CD4-positive, CD25-positive, alpha-beta regulatory T cell (primary cell): ENCODE measurements at regions not wholly inside any gene's neighbourhood (a gene's known extent, or its start where the extent isn't known, plus 50 kb on each side); places are given as distances from the start of the nearest gene placed in this dataset.

ENCODE experiments used
- ATAC-seq, 2 donors: fragments of 150-1000 bp; cut with Tn5 transposase; one replicate each; pipeline ENCODE4 v1.10.0; 2021; ENCODE audit warnings: low read depth in 2 of 2, moderate number of reproducible peaks in 2 of 2, moderate library complexity in 1 of 2
- DNase-seq, 3 donors: peaks; one replicate each; pipeline versions ENCODE4 v3.0.0 to v3.0.0-alpha.2; 2012 to 2022; ENCODE audit warnings: mixed read lengths in 1 of 3
- H3K27ac ChIP-seq: one replicate; pipeline ENCODE4 v1.7.0; 2013; ENCODE audit warnings: mild to moderate bottlenecking, low read length; ENCODE audit not compliant: insufficient read depth, poor library complexity, severe bottlenecking
- H3K27me3 ChIP-seq: one replicate; pipeline ENCODE4 v1.7.0; 2013; ENCODE audit warnings: low read length; ENCODE audit not compliant: control insufficient read depth, insufficient read depth
- H3K36me3 ChIP-seq: one replicate; pipeline ENCODE4 v1.7.0; 2013; ENCODE audit warnings: mild to moderate bottlenecking, low read length, moderate library complexity; ENCODE audit not compliant: control insufficient read depth, insufficient read depth
- H3K4me1 ChIP-seq: 2 replicates; pipeline ENCODE4 v1.7.0; 2013; ENCODE audit warnings: mild to moderate bottlenecking, low read length; ENCODE audit not compliant: insufficient read depth, control insufficient read depth, poor library complexity, severe bottlenecking
- H3K4me3 ChIP-seq: one replicate; pipeline ENCODE4 v1.7.0; 2013; ENCODE audit warnings: low read depth, mild to moderate bottlenecking, low read length, moderate library complexity
- H3K9me3 ChIP-seq, 2 experiments: 1 replicate in 1 of 2; 2 replicates in 1 of 2; pipeline ENCODE4 v1.7.0; 2013; ENCODE audit warnings: low read length in 2 of 2, mild to moderate bottlenecking in 1 of 2, moderate library complexity in 1 of 2; ENCODE audit not compliant: control insufficient read depth in 2 of 2
- H3K27ac Mint-ChIP-seq, 3 donors: one replicate each; pipeline ENCODE4 v1.8.0; 2020 to 2022; ENCODE audit warnings: mild to moderate bottlenecking in 3 of 3, mixed read lengths in 3 of 3, moderate library complexity in 2 of 3
- H3K27me3 Mint-ChIP-seq: one replicate; pipeline ENCODE4 v1.8.0; 2022; ENCODE audit warnings: mild to moderate bottlenecking, mixed read lengths
- H3K36me3 Mint-ChIP-seq: one replicate; pipeline ENCODE4 v1.8.0; 2020; ENCODE audit warnings: mixed read lengths
- H3K4me1 Mint-ChIP-seq, 4 donors: one replicate each; pipeline ENCODE4 v1.8.0; 2020 to 2022; ENCODE audit warnings: mixed read lengths in 4 of 4, mild to moderate bottlenecking in 1 of 4
- H3K4me3 Mint-ChIP-seq, 4 donors: one replicate each; pipeline ENCODE4 v1.8.0; 2020 to 2022; ENCODE audit warnings: mild to moderate bottlenecking in 4 of 4, mixed read lengths in 4 of 4, moderate library complexity in 3 of 4
- H3K9me3 Mint-ChIP-seq, 7 donors: one replicate each; pipeline ENCODE4 v1.8.0; 2020 to 2022; ENCODE audit warnings: mixed read lengths in 7 of 7, mild to moderate bottlenecking in 3 of 7, moderate library complexity in 2 of 7

DNA sequence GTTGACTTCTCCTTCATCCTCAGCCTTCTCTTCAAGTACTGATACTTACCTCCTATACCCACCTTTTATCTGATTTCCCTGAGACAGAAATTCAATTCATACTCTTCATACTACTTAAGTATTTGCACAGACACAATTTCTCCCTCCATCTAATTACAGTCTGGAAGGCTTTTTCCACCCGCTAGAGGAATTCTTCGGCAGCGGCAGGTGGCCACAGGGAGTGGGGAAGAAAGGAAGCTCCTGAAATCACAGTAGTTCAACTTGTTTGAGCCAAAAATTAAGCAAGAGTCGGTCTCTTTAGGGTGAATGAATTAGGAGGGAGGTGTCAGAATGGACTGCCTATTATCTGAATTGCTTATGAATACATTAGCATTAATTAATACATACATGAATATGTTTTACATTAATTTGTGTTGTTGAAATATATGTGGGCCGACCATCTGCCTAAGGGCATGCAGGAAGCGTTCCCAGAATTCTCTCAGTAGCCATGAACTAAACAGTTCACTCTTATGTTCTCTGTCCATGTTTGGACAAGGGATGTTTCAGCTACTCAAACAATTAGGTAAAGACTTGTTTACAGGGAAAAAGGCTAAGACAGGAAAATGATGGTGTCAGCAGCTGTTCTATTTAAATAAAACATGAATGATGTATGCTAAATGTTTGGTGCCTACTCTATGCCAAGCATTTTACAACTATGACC, 101.4 kb upstream of the SMARCA2 start:
- H3K9me3 ChIP-seq: no peaks in the 10 kb centered on the region
- DNase-seq (no peak), ATAC-seq (no peak)
- no peak overlapping the region for H3K27ac ChIP-seq
- peaks cover 0 to 4% (median 1%) of the 10 kb centered on the region in 4 donors for H3K4me1 Mint-ChIP-seq
- H3K4me1 ChIP-seq: no peaks in the 10 kb centered on the region
- H3K27me3 ChIP-seq: no peaks in the 10 kb centered on the region
- peaks cover 5% of the 10 kb centered on the region for H3K36me3 Mint-ChIP-seq
- H3K4me3 ChIP-seq: no peak overlapping the region
- H3K4me3 Mint-ChIP-seq: no peak overlapping the region
- peaks cover 0 to 2% (median 0%) of the 10 kb centered on the region in 7 donors for H3K9me3 Mint-ChIP-seq
- no peak overlapping the region for H3K27ac Mint-ChIP-seq
- H3K27me3 Mint-ChIP-seq: peaks cover 9% of the 10 kb centered on the region
- no peaks in the 10 kb centered on the region for H3K36me3 ChIP-seq

DNA sequence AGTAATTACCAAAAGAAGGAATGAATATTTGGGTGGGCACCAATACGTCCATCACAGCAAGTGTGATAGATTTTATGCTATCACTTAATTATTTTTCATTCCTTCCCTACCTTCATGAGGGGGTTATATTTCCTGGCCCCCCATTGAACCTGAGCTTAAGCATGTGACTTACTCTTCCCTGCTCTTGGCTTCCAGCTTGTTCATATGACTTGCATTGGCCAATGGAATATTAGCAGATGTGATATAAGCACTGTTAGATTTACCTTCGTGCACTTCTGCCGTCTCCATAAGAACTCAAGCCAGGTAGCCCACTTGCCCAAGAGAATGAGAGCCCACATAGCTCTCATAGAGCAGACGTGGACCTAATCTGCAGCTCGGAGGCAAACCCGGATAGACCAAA, 99.1 kb upstream of the SMARCA2 start:
- H3K4me3 Mint-ChIP-seq: no peak overlapping the region
- H3K36me3 Mint-ChIP-seq: peaks cover 5% of the 10 kb centered on the region
- no peak for DNase-seq
- no peak for ATAC-seq
- peaks cover 0 to 4% (median 1%) of the 10 kb centered on the region in 4 donors for H3K4me1 Mint-ChIP-seq
- no peaks in the 10 kb centered on the region for H3K36me3 ChIP-seq
- peaks cover 2% of the 10 kb centered on the region for H3K27me3 ChIP-seq
- no peak overlapping the region for H3K4me3 ChIP-seq
- H3K4me1 ChIP-seq: no peaks in the 10 kb centered on the region
- H3K9me3 Mint-ChIP-seq: peaks cover 0 to 2% (median 0%) of the 10 kb centered on the region in 7 donors
- peaks cover 21% of the 10 kb centered on the region for H3K27me3 Mint-ChIP-seq
- H3K9me3 ChIP-seq: no peaks in the 10 kb centered on the region
- H3K27ac ChIP-seq: no peak overlapping the region
- H3K27ac Mint-ChIP-seq: no peak overlapping the region

DNA sequence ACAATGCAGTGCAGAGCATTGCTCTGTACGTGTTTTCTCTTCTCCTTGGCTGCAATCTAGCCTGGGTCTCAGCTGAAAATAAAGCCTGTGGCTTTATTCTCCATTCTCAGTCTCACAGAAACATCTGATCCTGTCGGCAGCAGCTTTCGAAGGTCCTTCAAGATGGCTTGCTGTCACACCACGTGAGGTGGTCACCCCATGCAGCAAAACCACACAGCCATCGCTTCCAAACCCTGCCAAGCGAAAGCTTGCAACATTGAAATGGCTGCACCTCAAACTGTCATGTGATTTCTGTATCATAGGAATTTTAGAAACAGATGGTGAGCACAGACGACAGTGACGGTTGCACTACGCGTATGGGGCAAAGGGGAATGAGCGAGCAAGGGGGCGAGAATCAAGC, 98.5 kb upstream of the SMARCA2 start:
- no peak for DNase-seq

DNA sequence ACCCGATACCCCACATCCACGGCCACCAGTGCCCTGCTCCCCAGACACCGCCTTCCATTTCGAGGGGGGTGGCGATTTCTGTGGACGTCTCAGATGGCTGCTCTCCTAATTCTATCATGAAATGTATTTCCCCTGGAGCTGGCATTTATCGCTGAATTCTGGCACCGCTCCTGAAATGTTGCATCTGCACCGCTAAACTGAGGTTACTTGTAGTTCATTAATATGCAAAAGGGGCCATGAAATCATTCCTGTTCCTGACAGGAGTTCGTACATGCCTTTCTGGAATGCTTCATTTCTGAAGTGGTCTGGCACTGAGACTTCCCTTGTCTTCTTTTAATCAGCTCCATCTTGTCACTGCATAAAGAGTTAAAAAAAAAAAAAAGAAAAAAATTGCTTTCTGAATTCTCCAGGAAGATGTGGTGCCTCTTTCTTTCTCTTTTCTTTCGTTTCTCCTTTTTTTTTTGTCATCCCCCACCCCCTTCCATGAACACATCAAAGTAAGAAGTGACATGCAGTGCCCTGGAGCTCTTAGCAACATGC, 97.7 kb upstream of the SMARCA2 start:
- Mint-ChIP-seq H3K9me3 (peaks cover 0 to 4% (median 0%) of the 10 kb centered on the region in 7 donors), H3K27me3 (peaks cover 21% of the 10 kb centered on the region), H3K27ac (no peak overlapping the region), H3K4me3 (no peak overlapping the region), H3K36me3 (no peaks in the 10 kb centered on the region), H3K4me1 (peaks cover 0 to 4% (median 1%) of the 10 kb centered on the region in 4 donors)
- no peaks in the 10 kb centered on the region for H3K9me3 ChIP-seq
- no peaks in the 10 kb centered on the region for H3K4me1 ChIP-seq
- ATAC-seq (no peak), DNase-seq (no peak)
- H3K27ac ChIP-seq: no peak overlapping the region
- H3K4me3 ChIP-seq: no peak overlapping the region
- peaks cover 2% of the 10 kb centered on the region for H3K27me3 ChIP-seq
- no peaks in the 10 kb centered on the region for H3K36me3 ChIP-seq

More for the DNA sequence above, 98.5 kb upstream of the SMARCA2 start:
- Mint-ChIP-seq H3K27me3 (peaks cover 21% of the 10 kb centered on the region), H3K4me1 (peaks cover 0 to 4% (median 1%) of the 10 kb centered on the region in 4 donors), H3K4me3 (no peak overlapping the region), H3K36me3 (peaks cover 3% of the 10 kb centered on the region), H3K9me3 (peaks cover 0 to under 1% (median 0%) of the 10 kb centered on the region in 7 donors), H3K27ac (no peak overlapping the region)
- Histone ChIP-seq H3K27me3 (peaks cover 2% of the 10 kb centered on the region), H3K27ac (no peak overlapping the region), H3K36me3 (no peaks in the 10 kb centered on the region), H3K9me3 (no peaks in the 10 kb centered on the region), H3K4me3 (no peak overlapping the region), H3K4me1 (no peaks in the 10 kb centered on the region)
- no peak for ATAC-seq

DNA sequence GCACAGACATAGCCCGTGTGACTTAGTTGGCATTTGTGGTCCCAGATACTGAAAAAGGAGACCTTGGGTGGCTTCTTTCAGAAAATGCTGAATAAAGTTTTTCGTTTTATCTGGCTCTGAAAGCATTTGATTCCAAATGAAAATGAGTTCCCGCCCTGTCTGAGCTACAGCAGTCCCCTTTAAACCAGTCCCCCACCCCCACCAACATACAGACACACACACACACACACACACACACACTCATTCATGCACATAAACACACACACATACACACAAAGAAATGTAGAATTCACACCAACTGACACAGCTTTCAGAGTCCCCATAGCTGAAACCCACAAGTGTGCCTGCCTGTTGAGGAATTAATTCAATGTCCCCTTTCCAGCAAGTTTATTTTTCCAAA, 97.0 kb upstream of the SMARCA2 start:
- H3K27me3 ChIP-seq: peaks cover 2% of the 10 kb centered on the region
- ATAC-seq: no peak
- Mint-ChIP-seq H3K4me1 (peaks cover 0 to 4% (median 1%) of the 10 kb centered on the region in 4 donors), H3K27me3 (peaks cover 21% of the 10 kb centered on the region), H3K27ac (no peak overlapping the region), H3K36me3 (no peaks in the 10 kb centered on the region), H3K9me3 (peaks cover 0 to 4% (median 0%) of the 10 kb centered on the region in 7 donors), H3K4me3 (no peak overlapping the region)
- H3K4me1 ChIP-seq: no peaks in the 10 kb centered on the region
- H3K27ac ChIP-seq: no peak overlapping the region
- H3K36me3 ChIP-seq: no peaks in the 10 kb centered on the region
- H3K4me3 ChIP-seq: no peak overlapping the region
- DNase-seq: no peak
- no peaks in the 10 kb centered on the region for H3K9me3 ChIP-seq

DNA sequence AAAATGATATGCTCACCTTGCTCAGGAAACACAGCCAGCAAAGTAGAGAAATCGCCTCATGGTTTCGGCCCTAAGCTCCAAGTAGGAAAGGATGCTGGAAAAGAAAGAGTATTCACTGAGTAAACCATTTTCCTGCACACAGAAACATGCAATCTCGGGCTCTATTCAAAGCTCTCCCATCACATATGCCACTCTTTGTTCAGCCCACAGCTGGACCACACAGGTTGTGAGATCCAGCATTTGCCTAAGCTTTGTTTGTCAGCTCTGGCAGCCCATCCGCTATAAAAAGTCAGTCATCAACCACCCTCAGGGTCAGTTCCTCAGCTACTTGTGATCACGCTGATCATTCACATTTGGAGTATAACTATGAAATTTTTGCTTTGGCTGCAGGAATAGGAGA, 96.5 kb upstream of the SMARCA2 start:
- DNase-seq (no peak), ATAC-seq (no peak)
- Mint-ChIP-seq H3K4me3 (no peak overlapping the region), H3K27ac (no peak overlapping the region), H3K27me3 (peaks cover 21% of the 10 kb centered on the region), H3K9me3 (peaks cover 0 to 4% (median 0%) of the 10 kb centered on the region in 7 donors), H3K36me3 (no peaks in the 10 kb centered on the region), H3K4me1 (peaks cover 0 to 4% (median 1%) of the 10 kb centered on the region in 4 donors)
- no peaks in the 10 kb centered on the region for H3K9me3 ChIP-seq
- no peak overlapping the region for H3K27ac ChIP-seq
- no peaks in the 10 kb centered on the region for H3K36me3 ChIP-seq
- peaks cover 2% of the 10 kb centered on the region for H3K27me3 ChIP-seq
- no peaks in the 10 kb centered on the region for H3K4me1 ChIP-seq
- H3K4me3 ChIP-seq: no peak overlapping the region

DNA sequence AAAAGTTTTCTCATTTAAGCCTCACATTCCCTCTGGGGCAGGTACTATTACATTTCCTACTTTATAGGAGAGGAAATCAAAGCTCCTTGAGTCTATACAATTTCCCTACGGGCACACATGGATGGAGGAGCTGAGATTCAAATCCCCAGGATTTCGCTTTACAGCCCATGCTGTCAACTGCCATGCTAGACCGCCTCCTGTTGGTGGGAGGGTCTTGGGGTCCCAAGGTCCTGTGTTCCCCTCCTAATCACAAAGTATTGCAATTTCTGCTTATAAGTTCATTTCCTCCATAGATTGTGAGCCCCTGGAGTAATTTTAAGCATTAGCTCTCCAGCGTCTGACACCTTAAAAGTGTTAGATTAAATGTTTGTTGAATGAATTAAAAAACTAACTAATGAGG, 95.9 kb upstream of the SMARCA2 start:
- Histone ChIP-seq H3K27ac (no peak overlapping the region), H3K9me3 (no peaks in the 10 kb centered on the region), H3K27me3 (peaks cover 2% of the 10 kb centered on the region), H3K36me3 (no peaks in the 10 kb centered on the region), H3K4me1 (no peaks in the 10 kb centered on the region), H3K4me3 (no peak overlapping the region)
- DNase-seq: no peak
- H3K4me1 Mint-ChIP-seq: peaks cover 0 to 4% (median 1%) of the 10 kb centered on the region in 4 donors
- H3K27me3 Mint-ChIP-seq: peaks cover 21% of the 10 kb centered on the region
- H3K9me3 Mint-ChIP-seq: peaks cover 0 to 4% (median 0%) of the 10 kb centered on the region in 7 donors
- no peak for ATAC-seq
- H3K27ac Mint-ChIP-seq: no peak overlapping the region
- no peak overlapping the region for H3K4me3 Mint-ChIP-seq
- no peaks in the 10 kb centered on the region for H3K36me3 Mint-ChIP-seq

DNA sequence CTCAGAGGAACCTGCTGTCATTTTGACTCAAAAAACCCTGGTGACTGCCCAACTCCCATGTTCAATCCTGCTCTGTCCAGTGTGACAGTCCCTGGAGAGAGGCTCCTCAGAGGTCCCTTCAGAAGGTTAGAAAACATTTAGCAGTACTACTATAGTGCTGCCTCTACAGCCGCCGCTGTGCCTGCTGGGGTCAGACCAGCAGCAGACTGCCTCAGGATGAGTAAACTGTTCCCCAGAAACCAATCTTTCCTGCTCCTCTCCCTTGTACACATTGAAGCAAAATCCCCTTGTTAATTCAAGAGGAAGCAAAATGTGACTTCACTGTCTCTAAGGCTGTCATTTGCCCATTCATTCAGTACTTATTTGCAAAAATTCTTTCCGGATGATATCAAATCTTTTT, 94.8 kb upstream of the SMARCA2 start:
- H3K4me1 ChIP-seq: no peaks in the 10 kb centered on the region
- Mint-ChIP-seq H3K27ac (no peak overlapping the region), H3K36me3 (no peaks in the 10 kb centered on the region), H3K27me3 (peaks cover 21% of the 10 kb centered on the region), H3K4me1 (peaks cover 0 to 2% (median 0%) of the 10 kb centered on the region in 4 donors), H3K4me3 (no peak overlapping the region), H3K9me3 (peaks cover 0 to 4% (median 0%) of the 10 kb centered on the region in 7 donors)
- peaks cover 2% of the 10 kb centered on the region for H3K27me3 ChIP-seq
- no peak for ATAC-seq
- no peaks in the 10 kb centered on the region for H3K9me3 ChIP-seq
- no peaks in the 10 kb centered on the region for H3K36me3 ChIP-seq
- DNase-seq: no peak
- no peak overlapping the region for H3K27ac ChIP-seq
- H3K4me3 ChIP-seq: no peak overlapping the region
